Tibial artery (tissue), 4 donors: ENCODE measurements at regions not wholly inside any gene's neighbourhood (a gene's known extent, or its start where the extent isn't known, plus 50 kb on each side); places are given as distances from the start of the nearest gene placed in this dataset.

Experiments used
- DNase-seq, 2 donors: peaks; one replicate each; pipeline ENCODE4 v3.0.0-alpha.2; 2019
- H3K27ac ChIP-seq, 2 donors: fragments of 200-600 bp; sonication (generic) in 1 of 2; 1 replicate in 1 of 2; 2 replicates in 1 of 2; pipeline ENCODE4 v1.5.1; 2018 to 2019; ENCODE audit warnings: mild to moderate bottlenecking in 1 of 2
- H3K27me3 ChIP-seq, 2 donors: fragments of 200-600 bp; sonication (generic) in 1 of 2; one replicate each; pipeline versions ENCODE4 v1.5.1 to v1.6.0; 2016 to 2019
- H3K36me3 ChIP-seq, 3 donors: fragments of 200-600 bp; sonication (generic) in 2 of 3; one replicate each; pipeline ENCODE4 v1.5.1; 2016 to 2019; ENCODE audit warnings: mild to moderate bottlenecking in 2 of 3
- H3K4me1 ChIP-seq, 4 donors: fragments of 200-600 bp; sonication (generic) in 2 of 4; 1 replicate in 3 of 4; 2 replicates in 1 of 4; pipeline ENCODE4 v1.5.1; 2016 to 2019
- H3K4me3 ChIP-seq, 2 donors: fragments of 200-600 bp; sonication (generic) in 1 of 2; 1 replicate in 1 of 2; 2 replicates in 1 of 2; pipeline ENCODE4 v1.5.1; 2018 to 2019; ENCODE audit warnings: mild to moderate bottlenecking in 2 of 2
- H3K9me3 ChIP-seq, 3 donors: fragments of 200-600 bp; sonication (generic) in 1 of 3; one replicate each; pipeline ENCODE4 v1.5.1; 2016 to 2019
- CTCF ChIP-seq, 2 experiments: fragments of 200-600 bp in 1 of 2; fragments of 450-650 bp in 1 of 2; IDR thresholded peaks; one replicate each; pipeline ENCODE4 v1.5.1; 2017 to 2019; ENCODE audit warnings: antibody characterized with exemption in 2 of 2, mild to moderate bottlenecking in 1 of 2, moderate library complexity in 1 of 2
- intact Hi-C: fragments of 100-400 bp; cut with DNase I; formaldehyde crosslinking; loops from one replicate; pipeline ENCODE4 v1.15.0; 2023; ENCODE audit warnings: low total_unique reads

GRCh38 chr1:166703726-166704462 is 135.4 kb upstream of the POGK start:
- Histone ChIP-seq H3K9me3 (no peaks in the 10 kb centered on the region), H3K27ac (no peak overlapping the region), H3K4me3 (no peak overlapping the region), H3K27me3 (no peaks in the 10 kb centered on the region), H3K36me3 (no peaks in the 10 kb centered on the region), H3K4me1 (no peaks in the 10 kb centered on the region)
- no peak for TF ChIP-seq CTCF (IDR thresholded peaks at IDR 0.05)
- intact Hi-C loops: no loop called here
- DNase-seq: no peak

GRCh38 chr1:166705376-166706289 is 133.6 kb upstream of the POGK start:
- TF ChIP-seq CTCF (IDR thresholded peaks at IDR 0.05): no peak
- H3K27me3 ChIP-seq: no peaks in the 10 kb centered on the region
- H3K27ac ChIP-seq: no peak overlapping the region
- H3K4me3 ChIP-seq: no peak overlapping the region
- no peaks in the 10 kb centered on the region for H3K9me3 ChIP-seq
- intact Hi-C loops: no loop called here
- H3K36me3 ChIP-seq: no peaks in the 10 kb centered on the region
- DNase-seq: no peak
- no peaks in the 10 kb centered on the region for H3K4me1 ChIP-seq

GRCh38 chr1:166716620-166717019 is 122.7 kb upstream of the POGK start:
- Histone ChIP-seq H3K9me3 (no peaks in the 10 kb centered on the region), H3K27me3 (no peaks in the 10 kb centered on the region), H3K4me3 (no peak overlapping the region), H3K4me1 (no peaks in the 10 kb centered on the region), H3K27ac (no peak overlapping the region), H3K36me3 (no peaks in the 10 kb centered on the region)
- TF ChIP-seq CTCF (IDR thresholded peaks at IDR 0.05): no peak
- no peak for DNase-seq
- intact Hi-C loops: no loop called here

- H3K4me3 ChIP-seq: no peak overlapping the region
- no peak overlapping the region for H3K27ac ChIP-seq
- no peaks in the 10 kb centered on the region for H3K4me1 ChIP-seq
- intact Hi-C loops: no loop called here
- no peaks in the 10 kb centered on the region for H3K9me3 ChIP-seq
- H3K27me3 ChIP-seq: no peaks in the 10 kb centered on the region
- H3K36me3 ChIP-seq: no peaks in the 10 kb centered on the region
- no peak for TF ChIP-seq CTCF (IDR thresholded peaks at IDR 0.05)
- no peak for DNase-seq
Observed at GRCh38 chr1:166721145-166721544, 118.1 kb upstream of the POGK start.

- Histone ChIP-seq H3K27ac (no peak overlapping the region), H3K27me3 (no peaks in the 10 kb centered on the region), H3K4me3 (no peak overlapping the region), H3K4me1 (no peaks in the 10 kb centered on the region), H3K9me3 (peaks cover 0 to 3% (median 0%) of the 10 kb centered on the region in 3 donors), H3K36me3 (no peaks in the 10 kb centered on the region)
- intact Hi-C loops: no loop called here
- DNase-seq: no peak
- no peak for TF ChIP-seq CTCF (IDR thresholded peaks at IDR 0.05)
Observed at GRCh38 chr1:166730299-166730888, 108.9 kb upstream of the POGK start.
